Stomach (tissue), 4 donors: ENCODE measurements at regions not wholly inside any gene's neighbourhood (a gene's known extent, or its start where the extent isn't known, plus 50 kb on each side); places are given as distances from the start of the nearest gene placed in this dataset.

Source experiments
- CTCF ChIP-seq, 7 experiments: fragments of 450-650 bp in 4 of 7; fragments of 200-600 bp in 3 of 7; sonication (generic) in 3 of 7; IDR thresholded peaks; one replicate each; pipeline ENCODE4 v1.5.1; 2016 to 2019; ENCODE audit warnings: antibody characterized with exemption in 7 of 7, control low read depth in 2 of 7, mild to moderate bottlenecking in 1 of 7
- EP300 ChIP-seq: sonication (generic); formaldehyde crosslinking; IDR thresholded peaks from one replicate; pipeline ENCODE4 v1.6.1; 2017; ENCODE audit warnings: antibody characterized with exemption
- POLR2A ChIP-seq, 4 donors: fragments of 450-650 bp; IDR thresholded peaks; one replicate each; pipeline ENCODE4 v1.6.1; 2016; ENCODE audit warnings: antibody characterized with exemption in 4 of 4, control low read depth in 2 of 4, mild to moderate bottlenecking in 1 of 4, moderate library complexity in 1 of 4
- POLR2AphosphoS5 ChIP-seq, 3 donors: sonication (generic); formaldehyde crosslinking; IDR thresholded peaks; one replicate each; pipeline ENCODE4 v1.6.1; 2016; ENCODE audit warnings: antibody characterized with exemption in 3 of 3

GRCh38 chr2:14942987-14943386 lies 310.5 kb downstream of the LRATD1 start:
- TF ChIP-seq CTCF (IDR thresholded peaks at IDR 0.05) (no peak), POLR2AphosphoS5 (IDR thresholded peaks at IDR 0.05) (no peak), POLR2A (IDR thresholded peaks at IDR 0.05) (no peak), EP300 (no peak)
